K562 (cell line): ENCODE measurements at regions not wholly inside any gene's neighbourhood (a gene's known extent, or its start where the extent isn't known, plus 50 kb on each side); places are given as distances from the start of the nearest gene placed in this dataset.

Source experiments
- ATAC-seq: fragments of 200-7000 bp; cut with Tn5 transposase; 3 replicates; pipeline ENCODE4 v1.9.1; 2020; ENCODE audit warnings: moderate library complexity
- BruUV-seq: library from RNA; stranded (reverse); fragments of 400-500 nt; replicated peaks from 2 replicates; lab custom pipeline; 2021; lab: Mats Ljungman, UMichigan
- CTCF ChIA-PET: fragments of 300-600 bp; formaldehyde crosslinking; extraction: SDS; loops from one replicate; lab custom pipeline; 2021; ENCODE audit warnings: low intra/inter-chr PET ratio; lab: Yijun Ruan, JAX
- POLR2A ChIA-PET: fragments of 300-600, 350-650 bp; sonication (Branson Sonifier 250); formaldehyde crosslinking; extraction: SDS; loops from one replicate; lab custom pipeline; 2021; ENCODE audit warnings: antibody characterized with exemption, inconsistent platforms; lab: Yijun Ruan, JAX
- DNase-seq, 4 experiments: peaks; one replicate each; pipeline versions ENCODE4 v3.0.0 to v3.0.0-alpha.2; 2011 to 2018; ENCODE audit warnings: low spot score in 3 of 4, mixed read lengths in 3 of 4; ENCODE audit errors: extremely low read depth in 1 of 4
- FAIRE-seq: peaks from 2 replicates; lab custom pipeline; 2011; peaks lifted over from hg19 to GRCh38; lab: Jason Lieb, UNC
- H2AFZ ChIP-seq: 2 replicates; pipeline ENCODE4 v1.6.0; 2011; ENCODE audit warnings: low read depth, low read length, control low read depth, inconsistent platforms
- H3K27ac ChIP-seq: fragments of 200-600 bp; 3 replicates; pipeline ENCODE4 v1.8.0; 2011; ENCODE audit warnings: low read depth, mild to moderate bottlenecking, control low read depth, inconsistent platforms, low read length, moderate library complexity, mixed read lengths; ENCODE audit errors: extremely low read depth
- H3K27me3 ChIP-seq, 2 experiments: fragments of 300-600 bp in 1 of 2; 2 replicates in 1 of 2; 3 replicates in 1 of 2; pipeline versions ENCODE4 v1.6.0 to v1.8.0; 2011; ENCODE audit warnings: inconsistent platforms in 2 of 2, low read length in 2 of 2, mild to moderate bottlenecking in 1 of 2, mixed read lengths in 1 of 2, moderate library complexity in 1 of 2; ENCODE audit not compliant: control insufficient read depth in 2 of 2, insufficient read depth in 2 of 2
- H3K36me3 ChIP-seq: fragments of 300-600 bp; 3 replicates; pipeline ENCODE4 v1.8.0; 2011; ENCODE audit warnings: mild to moderate bottlenecking, low read length, inconsistent platforms; ENCODE audit not compliant: control insufficient read depth, insufficient read depth
- H3K4me1 ChIP-seq, 2 experiments: fragments of 200-600 bp in 1 of 2; replicated peaks in 1 of 2; 2 replicates in 1 of 2; 3 replicates in 1 of 2; pipeline versions ENCODE4 v1.5.1 to v1.8.0; 2011; ENCODE audit warnings: inconsistent platforms in 2 of 2, low read length in 2 of 2, mild to moderate bottlenecking in 1 of 2, mixed read lengths in 1 of 2, moderate library complexity in 1 of 2; ENCODE audit not compliant: control insufficient read depth in 2 of 2, insufficient read depth in 2 of 2
- H3K4me2 ChIP-seq: 2 replicates; pipeline ENCODE4 v1.6.1; 2011; ENCODE audit warnings: low read length, control low read depth, inconsistent platforms, mixed read lengths; ENCODE audit not compliant: insufficient read depth
- H3K4me3 ChIP-seq: fragments of 200-600 bp; sonication (generic), shearing (Covaris generic); 2 replicates; pipeline ENCODE4 v1.5.1; 2016; ENCODE audit warnings: control low read depth, inconsistent platforms
- H3K79me2 ChIP-seq: fragments of 200-600 bp; 3 replicates; pipeline ENCODE4 v1.8.0; 2011; ENCODE audit warnings: low read length, inconsistent platforms; ENCODE audit not compliant: control insufficient read depth, insufficient read depth
- H3K9ac ChIP-seq, 2 experiments: 2 replicates each; pipeline versions ENCODE4 v1.6.0 to v1.6.1; 2011; ENCODE audit warnings: low read depth in 2 of 2, low read length in 2 of 2, control low read depth in 1 of 2, inconsistent platforms in 1 of 2, mild to moderate bottlenecking in 1 of 2, mixed read lengths in 1 of 2; ENCODE audit not compliant: insufficient read depth in 1 of 2
- H3K9me1 ChIP-seq: one replicate; pipeline ENCODE4 v1.6.0; 2011; ENCODE audit warnings: inconsistent platforms, mild to moderate bottlenecking, low read length, moderate library complexity; ENCODE audit not compliant: control insufficient read depth, insufficient read depth
- H3K9me3 ChIP-seq: replicated peaks from 2 replicates; pipeline ENCODE4 v1.5.1; 2011; ENCODE audit warnings: low read depth, low read length, inconsistent platforms; ENCODE audit not compliant: control insufficient read depth, insufficient read depth
- H4K20me1 ChIP-seq: replicated peaks from 2 replicates; pipeline ENCODE4 v1.6.1; 2011; ENCODE audit warnings: low read length, inconsistent platforms, mixed read lengths; ENCODE audit not compliant: control insufficient read depth, insufficient read depth
- ARID2 ChIP-seq: fragments of 450-650 bp; IDR thresholded peaks from 2 replicates; pipeline ENCODE4 v1.6.1; 2017; ENCODE audit warnings: antibody characterized with exemption, mild to moderate bottlenecking
- HDAC2 ChIP-seq: fragments of 450-650 bp; IDR thresholded peaks from 2 replicates; pipeline ENCODE4 v1.6.1; 2016; ENCODE audit warnings: mild to moderate bottlenecking
- HDAC8 ChIP-seq: fragments of 450-650 bp; IDR thresholded peaks from 2 replicates; pipeline ENCODE4 v1.6.1; 2016; ENCODE audit warnings: mild to moderate bottlenecking, missing genetic modification characterization, moderate library complexity, missing compliant biosample characterization
- HMGN3 ChIP-seq: IDR thresholded peaks from 2 replicates; pipeline ENCODE4 v1.6.1; 2011; ENCODE audit warnings: borderline replicate concordance, low read depth, mild to moderate bottlenecking, mixed read lengths, low read length; ENCODE audit not compliant: insufficient read length; ENCODE audit errors: extremely low read depth
- KDM5B ChIP-seq: fragments of 200-600 bp; sonication (generic); IDR thresholded peaks from 2 replicates; pipeline ENCODE4 v1.6.1; 2012; ENCODE audit warnings: low read depth, mild to moderate bottlenecking, moderate library complexity, low read length, control low read depth, inconsistent platforms; ENCODE audit not compliant: insufficient replicate concordance
- NFYB ChIP-seq: IDR thresholded peaks from 2 replicates; pipeline ENCODE4 v1.6.1; 2011; ENCODE audit warnings: mild to moderate bottlenecking, moderate library complexity; ENCODE audit not compliant: insufficient read length; ENCODE audit errors: extremely low read depth
- RBM25 ChIP-seq: fragments of 200-400 bp; formaldehyde crosslinking; IDR thresholded peaks from 2 replicates; pipeline ENCODE4 v1.6.1; 2018; ENCODE audit warnings: low read length, low read depth, moderate library complexity; ENCODE audit not compliant: severe bottlenecking
- SRSF9 ChIP-seq: fragments of 200-400 bp; formaldehyde crosslinking; IDR thresholded peaks from 2 replicates; pipeline ENCODE4 v1.6.1; 2017; ENCODE audit warnings: low read depth, low read length, borderline replicate concordance
- STAT5A ChIP-seq: IDR thresholded peaks from 2 replicates; pipeline ENCODE4 v1.6.1; 2012; ENCODE audit warnings: low read length, inconsistent platforms, borderline replicate concordance
- TCF7 ChIP-seq: sonication (generic); IDR thresholded peaks from 2 replicates; pipeline ENCODE4 v1.6.1; 2016; ENCODE audit warnings: antibody characterized with exemption, borderline replicate concordance
- ZNF134 ChIP-seq: fragments of 250-450 bp; sonication (Bioruptor Pico); conservative IDR thresholded peaks from 2 replicates; pipeline ENCODE4 v1.4.0; 2020
- ZNF146 ChIP-seq: IDR thresholded peaks from one replicate; pipeline ENCODE4 v1.6.1; 2018; ENCODE audit warnings: missing compliant biosample characterization; ENCODE audit not compliant: unreplicated experiment
- ZNF79 ChIP-seq: fragments of 250-450 bp; sonication (Bioruptor Pico); IDR thresholded peaks from 2 replicates; pipeline ENCODE4 v1.4.0; 2020; ENCODE audit warnings: low read depth, mild to moderate bottlenecking, moderate library complexity
- WGBS: fragments of 100-300 bp; shearing (Covaris generic); methylation state at CpG from one replicate; pipeline ENCODE4 v1.1.6; 2016; ENCODE audit warnings: low coverage, mixed read lengths; ENCODE audit not compliant: insufficient coverage; ENCODE audit errors: missing lambda C conversion rate; 5-methylcytosine and 5-hydroxymethylcytosine counted together
- in situ Hi-C: fragments of 300-500 bp; cut with MboI; formaldehyde crosslinking; loops from 4 replicates; pipeline ENCODE4 v1.15.0; 2018; ENCODE audit warnings: inconsistent platforms, mixed read lengths
- intact Hi-C: fragments of 100-400 bp; cut with micrococcal nuclease; formaldehyde crosslinking; loops from 2 replicates; pipeline ENCODE4 v1.14.2; 2022
- TF ChIP-seq, protein P1 (sequence below): fragments of 450-650 bp; formaldehyde crosslinking; IDR thresholded peaks from 2 replicates; pipeline ENCODE4 v1.4.0; 2020; ENCODE audit warnings: mild to moderate bottlenecking, moderate library complexity

GRCh38 chr13:78215458-78216108, 297.0 kb upstream of the EDNRB start:
- WGBS, result 0% methylated on average over 3 of the region's 4 CpGs
- no peaks in the 10 kb centered on the region for H3K9me3 ChIP-seq
- no peaks in the 10 kb centered on the region for H3K4me1 ChIP-seq
- no peak overlapping the region for H2AFZ ChIP-seq
- no peaks in the 10 kb centered on the region for H4K20me1 ChIP-seq
- CTCF ChIA-PET, result no interaction called here
- in situ Hi-C loops, result no loop called here
- no peak overlapping the region for H3K27ac ChIP-seq
- POLR2A ChIA-PET, result no interaction called here
- no peak overlapping the region for H3K4me3 ChIP-seq
- FAIRE-seq (no peak), ATAC-seq (no peak), DNase-seq (no peak)
- TF ChIP-seq, protein P1, sequence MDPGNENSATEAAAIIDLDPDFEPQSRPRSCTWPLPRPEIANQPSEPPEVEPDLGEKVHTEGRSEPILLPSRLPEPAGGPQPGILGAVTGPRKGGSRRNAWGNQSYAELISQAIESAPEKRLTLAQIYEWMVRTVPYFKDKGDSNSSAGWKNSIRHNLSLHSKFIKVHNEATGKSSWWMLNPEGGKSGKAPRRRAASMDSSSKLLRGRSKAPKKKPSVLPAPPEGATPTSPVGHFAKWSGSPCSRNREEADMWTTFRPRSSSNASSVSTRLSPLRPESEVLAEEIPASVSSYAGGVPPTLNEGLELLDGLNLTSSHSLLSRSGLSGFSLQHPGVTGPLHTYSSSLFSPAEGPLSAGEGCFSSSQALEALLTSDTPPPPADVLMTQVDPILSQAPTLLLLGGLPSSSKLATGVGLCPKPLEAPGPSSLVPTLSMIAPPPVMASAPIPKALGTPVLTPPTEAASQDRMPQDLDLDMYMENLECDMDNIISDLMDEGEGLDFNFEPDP (CRISPR knock-in tag), result no peak
- no peak for TF ChIP-seq HDAC2
- no peak for TF ChIP-seq RBM25
- TF ChIP-seq ZNF146 (CRISPR knock-in tag), result no peak
- TF ChIP-seq SRSF9, result no peak
- TF ChIP-seq NFYB, result no peak
- TF ChIP-seq ARID2, result no peak
- TF ChIP-seq ZNF79 (CRISPR knock-in tag), result no peak
- no peak for TF ChIP-seq KDM5B
- TF ChIP-seq HDAC8 (tag), result no peak
- no peak for TF ChIP-seq STAT5A
- no peak for TF ChIP-seq HMGN3
- no peak for TF ChIP-seq ZNF134 (CRISPR knock-in tag)
- TF ChIP-seq TCF7, result no peak
- H3K36me3 ChIP-seq, result no peaks in the 10 kb centered on the region
- intact Hi-C loops, result no loop called here
- no peaks in the 10 kb centered on the region for H3K9me1 ChIP-seq
- no TSS peak for BruUV-seq
- H3K4me2 ChIP-seq, result no peak overlapping the region
- H3K27me3 ChIP-seq, result no peaks in the 10 kb centered on the region
- H3K79me2 ChIP-seq, result no peaks in the 10 kb centered on the region
- H3K9ac ChIP-seq, result no peak overlapping the region
